Stimulated activated naive CD8-positive, alpha-beta T cell treated with anti-CD3 and anti-CD28 coated beads, Interleukin-15, amount 100 ng/mL, for 72 hours (primary cell): ENCODE measurements at regions not wholly inside any gene's neighbourhood (a gene's known extent, or its start where the extent isn't known, plus 50 kb on each side); places are given as distances from the start of the nearest gene placed in this dataset.
"Not testable (repeated sequence)": the region's sequence is repeated elsewhere in the genome, so short reads cannot be mapped to it uniquely, and the experiment has no call there.

Source experiments
- ATAC-seq: fragments of 150-1000 bp; cut with Tn5 transposase; 2 replicates; pipeline ENCODE4 v1.10.0; 2021; ENCODE audit warnings: mild to moderate bottlenecking, moderate library complexity
- DNase-seq, 2 donors: peaks; one replicate each; pipeline ENCODE4 v3.0.0; 2021 to 2022
- H3K27ac Mint-ChIP-seq, 2 donors: one replicate each; pipeline ENCODE4 v1.8.0; 2022; ENCODE audit warnings: mild to moderate bottlenecking in 2 of 2, mixed read lengths in 2 of 2, moderate library complexity in 2 of 2
- H3K27me3 Mint-ChIP-seq: one replicate; pipeline ENCODE4 v1.8.0; 2022; ENCODE audit warnings: mixed read lengths
- H3K4me1 Mint-ChIP-seq: one replicate; pipeline ENCODE4 v1.8.0; 2022; ENCODE audit warnings: mild to moderate bottlenecking, mixed read lengths
- H3K4me3 Mint-ChIP-seq, 2 donors: one replicate each; pipeline ENCODE4 v1.8.0; 2022; ENCODE audit warnings: mild to moderate bottlenecking in 2 of 2, mixed read lengths in 2 of 2, moderate library complexity in 1 of 2
- H3K9me3 Mint-ChIP-seq, 2 donors: one replicate each; pipeline ENCODE4 v1.8.0; 2022; ENCODE audit warnings: mixed read lengths in 2 of 2

GRCh38 chr9:90515510-90515909, 127.1 kb downstream of the DIRAS2 start:
- ATAC-seq (no peak), DNase-seq (no peak)
- Mint-ChIP-seq H3K27ac (no peak overlapping the region), H3K4me1 (no peaks in the 10 kb centered on the region), H3K4me3 (no peak overlapping the region), H3K27me3 (no peaks in the 10 kb centered on the region), H3K9me3 (no peaks in the 10 kb centered on the region)

GRCh38 chr9:90517103-90517502, 125.5 kb downstream of the DIRAS2 start:
- ATAC-seq (no peak), DNase-seq (no peak)
- H3K9me3 Mint-ChIP-seq = no peaks in the 10 kb centered on the region
- peaks cover 11% of the 10 kb centered on the region for H3K27me3 Mint-ChIP-seq
- H3K4me1 Mint-ChIP-seq = no peaks in the 10 kb centered on the region
- peak overlapping the region in 1 of 2 donors; percentile 30 for H3K27ac Mint-ChIP-seq
- no peak overlapping the region for H3K4me3 Mint-ChIP-seq

GRCh38 chr9:90521811-90522570, 120.6 kb downstream of the DIRAS2 start:
- H3K4me1 Mint-ChIP-seq = no peaks in the 10 kb centered on the region
- DNase-seq (no peak), ATAC-seq (no peak)
- H3K9me3 Mint-ChIP-seq = no peaks in the 10 kb centered on the region
- H3K4me3 Mint-ChIP-seq = no peak overlapping the region
- peaks cover 20% of the 10 kb centered on the region for H3K27me3 Mint-ChIP-seq
- no peak overlapping the region for H3K27ac Mint-ChIP-seq

GRCh38 chr9:90523958-90524357, 118.7 kb downstream of the DIRAS2 start:
- Mint-ChIP-seq H3K4me3 (no peak overlapping the region), H3K4me1 (no peaks in the 10 kb centered on the region), H3K9me3 (no peaks in the 10 kb centered on the region), H3K27me3 (peaks cover 30% of the 10 kb centered on the region), H3K27ac (no peak overlapping the region)
- ATAC-seq (no peak), DNase-seq (no peak)

DNA sequence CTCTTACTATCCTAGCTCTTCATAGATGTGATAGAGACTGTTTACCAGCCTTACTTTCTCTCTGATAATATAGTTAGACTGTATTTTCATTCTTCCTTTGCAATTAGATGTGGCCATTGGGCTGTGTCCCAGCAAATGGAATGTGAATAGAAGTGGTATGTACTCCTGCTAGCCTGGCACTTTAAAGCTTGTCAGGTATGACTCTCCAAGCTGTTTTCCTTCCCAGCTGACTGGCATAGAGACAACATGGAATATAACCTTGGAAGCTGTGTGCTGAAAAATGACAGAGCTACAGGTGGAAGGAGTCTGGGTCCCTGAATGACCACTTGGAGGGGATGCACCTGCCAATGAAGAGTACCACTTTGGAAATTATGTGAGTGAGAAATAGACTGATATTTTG, 116.2 kb downstream of the DIRAS2 start:
- no peak overlapping the region for H3K4me3 Mint-ChIP-seq
- H3K9me3 Mint-ChIP-seq = no peaks in the 10 kb centered on the region
- peaks cover 35% of the 10 kb centered on the region for H3K27me3 Mint-ChIP-seq
- no peaks in the 10 kb centered on the region for H3K4me1 Mint-ChIP-seq
- DNase-seq (no peak), ATAC-seq (no peak)
- H3K27ac Mint-ChIP-seq = no peak overlapping the region

DNA sequence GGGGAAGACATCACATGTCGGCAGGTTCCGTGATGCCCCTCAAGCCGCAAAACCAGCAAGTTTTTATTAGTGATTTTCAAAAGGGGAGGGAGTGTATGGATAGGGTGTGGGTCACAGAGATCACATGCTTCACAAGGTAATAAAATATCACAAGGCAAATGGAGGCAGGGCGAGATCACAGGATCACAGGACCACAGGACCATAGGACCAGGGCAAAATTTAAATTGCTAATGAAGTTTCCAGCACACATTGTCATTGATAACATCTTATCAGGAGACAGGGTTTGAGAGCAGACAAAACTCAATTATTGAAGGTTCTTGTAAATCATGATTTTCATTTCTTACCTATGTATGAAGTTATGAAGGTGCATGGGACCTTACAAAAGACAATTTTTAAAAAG, 106.5 kb downstream of the DIRAS2 start:
- peaks cover 41% of the 10 kb centered on the region for H3K27me3 Mint-ChIP-seq
- DNase-seq, H3K4me3 Mint-ChIP-seq, H3K9me3 Mint-ChIP-seq, H3K4me1 Mint-ChIP-seq, ATAC-seq: not testable (repeated sequence)
- H3K27ac Mint-ChIP-seq = peak overlapping the region in 1 of 2 donors; percentile 45

DNA sequence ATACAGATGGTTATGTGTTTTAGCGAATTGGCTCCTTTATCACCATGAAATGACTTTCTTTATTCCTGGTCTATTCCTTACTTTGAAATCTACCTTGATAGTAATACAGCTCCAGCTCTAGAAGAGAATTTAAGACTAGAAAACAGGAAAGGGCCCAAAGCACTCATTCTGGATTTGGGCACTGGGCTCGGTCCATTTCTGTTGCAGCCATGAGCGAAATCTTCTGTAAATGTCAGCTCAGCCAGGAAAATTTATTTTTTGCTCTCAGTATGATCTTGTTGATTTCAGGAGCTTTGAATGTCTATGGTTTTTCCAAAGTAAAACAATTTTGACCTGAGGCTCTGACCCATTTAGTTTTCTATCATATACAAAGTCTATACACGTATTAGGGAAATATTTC, 104.1 kb downstream of the DIRAS2 start:
- H3K27ac Mint-ChIP-seq = no peak overlapping the region
- H3K27me3 Mint-ChIP-seq = peaks cover 40% of the 10 kb centered on the region
- no peak for ATAC-seq

GRCh38 chr9:90539286-90539685, 103.3 kb downstream of the DIRAS2 start:
- Mint-ChIP-seq H3K9me3 (no peaks in the 10 kb centered on the region), H3K4me3 (no peak overlapping the region), H3K4me1 (no peaks in the 10 kb centered on the region), H3K27me3 (peaks cover 40% of the 10 kb centered on the region), H3K27ac (no peak overlapping the region)
- no peak for ATAC-seq
- DNase-seq = no peak

More for the DNA sequence above, 104.1 kb downstream of the DIRAS2 start:
- Mint-ChIP-seq H3K9me3 (no peaks in the 10 kb centered on the region), H3K4me3 (no peak overlapping the region), H3K4me1 (no peaks in the 10 kb centered on the region)
- DNase-seq = no peak

DNA sequence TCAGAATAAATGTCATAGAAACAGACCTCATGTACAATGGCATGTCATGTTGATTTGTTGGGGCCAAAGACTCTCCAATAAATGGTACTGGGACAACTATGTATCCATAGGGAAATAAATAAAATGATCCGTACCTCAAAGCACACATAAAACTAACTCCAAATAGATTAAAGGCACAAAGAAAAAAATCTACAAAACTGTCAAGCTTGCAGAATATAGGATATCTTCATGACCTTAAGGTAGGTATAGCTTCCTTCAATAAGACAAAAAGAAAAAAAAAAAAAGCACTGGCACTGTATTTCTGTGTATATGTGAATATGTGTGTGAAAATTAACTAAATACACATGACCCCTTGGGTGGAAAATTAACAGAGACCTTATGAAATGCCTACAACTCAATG, 101.9 kb downstream of the DIRAS2 start:
- no peak overlapping the region for H3K4me3 Mint-ChIP-seq
- no peak for ATAC-seq
- H3K27ac Mint-ChIP-seq = no peak overlapping the region
- no peak for DNase-seq
- no peaks in the 10 kb centered on the region for H3K4me1 Mint-ChIP-seq
- no peaks in the 10 kb centered on the region for H3K9me3 Mint-ChIP-seq
- peaks cover 38% of the 10 kb centered on the region for H3K27me3 Mint-ChIP-seq

GRCh38 chr9:90544488-90544887, 98.1 kb downstream of the DIRAS2 start:
- no peaks in the 10 kb centered on the region for H3K4me1 Mint-ChIP-seq
- H3K9me3 Mint-ChIP-seq = no peaks in the 10 kb centered on the region
- H3K27me3 Mint-ChIP-seq = peaks cover 16% of the 10 kb centered on the region
- DNase-seq (no peak), ATAC-seq (no peak)
- H3K27ac Mint-ChIP-seq = no peak overlapping the region
- H3K4me3 Mint-ChIP-seq = no peak overlapping the region

DNA sequence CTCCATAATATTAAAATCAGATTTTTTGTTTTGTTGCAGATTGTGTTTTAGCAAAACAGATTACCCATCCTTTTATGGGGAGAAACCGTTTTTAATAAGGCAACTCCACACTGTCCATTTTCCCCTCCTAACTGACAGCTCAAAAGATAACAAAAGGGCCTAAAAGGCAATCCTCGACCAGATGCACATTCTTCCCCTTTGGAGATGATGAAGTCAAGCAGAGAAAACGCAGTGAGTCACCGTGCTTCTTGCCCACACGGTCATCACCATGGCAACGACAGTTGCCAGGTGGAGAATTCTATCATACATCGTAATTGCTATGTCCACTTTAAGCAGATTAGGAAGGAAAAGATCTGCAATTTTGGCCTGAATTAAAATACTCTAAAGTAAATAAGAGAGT, 96.4 kb downstream of the DIRAS2 start:
- H3K9me3 Mint-ChIP-seq = no peaks in the 10 kb centered on the region
- ATAC-seq (no peak), DNase-seq (no peak)
- no peak overlapping the region for H3K27ac Mint-ChIP-seq
- H3K4me3 Mint-ChIP-seq = no peak overlapping the region
- peaks cover under 1% of the 10 kb centered on the region for H3K27me3 Mint-ChIP-seq
- no peaks in the 10 kb centered on the region for H3K4me1 Mint-ChIP-seq

GRCh38 chr9:90547896-90548295, 94.7 kb downstream of the DIRAS2 start:
- Mint-ChIP-seq H3K9me3 (no peaks in the 10 kb centered on the region), H3K27me3 (no peaks in the 10 kb centered on the region), H3K4me3 (no peak overlapping the region), H3K4me1 (no peaks in the 10 kb centered on the region), H3K27ac (no peak overlapping the region)
- DNase-seq = no peak
- no peak for ATAC-seq

- Mint-ChIP-seq H3K27ac (no peak overlapping the region), H3K4me1 (no peaks in the 10 kb centered on the region), H3K9me3 (no peaks in the 10 kb centered on the region), H3K27me3 (peaks cover 16% of the 10 kb centered on the region), H3K4me3 (no peak overlapping the region)
- ATAC-seq (no peak), DNase-seq (no peak)
Observed at GRCh38 chr9:90552317-90552716, 90.3 kb downstream of the DIRAS2 start.

- H3K4me1 Mint-ChIP-seq = no peaks in the 10 kb centered on the region
- no peak overlapping the region for H3K4me3 Mint-ChIP-seq
- no peaks in the 10 kb centered on the region for H3K9me3 Mint-ChIP-seq
- H3K27me3 Mint-ChIP-seq = peaks cover 16% of the 10 kb centered on the region
- no peak overlapping the region for H3K27ac Mint-ChIP-seq
- ATAC-seq = no peak
- DNase-seq = no peak
Observed at GRCh38 chr9:90555351-90556057, 87.1 kb downstream of the DIRAS2 start.

GRCh38 chr9:90556897-90557675, 85.5 kb downstream of the DIRAS2 start:
- no peak for ATAC-seq
- H3K9me3 Mint-ChIP-seq = no peaks in the 10 kb centered on the region
- H3K27me3 Mint-ChIP-seq = peaks cover 16% of the 10 kb centered on the region
- H3K4me1 Mint-ChIP-seq = no peaks in the 10 kb centered on the region
- DNase-seq = no peak
- H3K27ac Mint-ChIP-seq = no peak overlapping the region
- no peak overlapping the region for H3K4me3 Mint-ChIP-seq
